ENCODE measurements at regions not wholly inside any gene's neighbourhood (a gene's known extent, or its start where the extent isn't known, plus 50 kb on each side); places are given as distances from the start of the nearest gene placed in this dataset.

DNA sequence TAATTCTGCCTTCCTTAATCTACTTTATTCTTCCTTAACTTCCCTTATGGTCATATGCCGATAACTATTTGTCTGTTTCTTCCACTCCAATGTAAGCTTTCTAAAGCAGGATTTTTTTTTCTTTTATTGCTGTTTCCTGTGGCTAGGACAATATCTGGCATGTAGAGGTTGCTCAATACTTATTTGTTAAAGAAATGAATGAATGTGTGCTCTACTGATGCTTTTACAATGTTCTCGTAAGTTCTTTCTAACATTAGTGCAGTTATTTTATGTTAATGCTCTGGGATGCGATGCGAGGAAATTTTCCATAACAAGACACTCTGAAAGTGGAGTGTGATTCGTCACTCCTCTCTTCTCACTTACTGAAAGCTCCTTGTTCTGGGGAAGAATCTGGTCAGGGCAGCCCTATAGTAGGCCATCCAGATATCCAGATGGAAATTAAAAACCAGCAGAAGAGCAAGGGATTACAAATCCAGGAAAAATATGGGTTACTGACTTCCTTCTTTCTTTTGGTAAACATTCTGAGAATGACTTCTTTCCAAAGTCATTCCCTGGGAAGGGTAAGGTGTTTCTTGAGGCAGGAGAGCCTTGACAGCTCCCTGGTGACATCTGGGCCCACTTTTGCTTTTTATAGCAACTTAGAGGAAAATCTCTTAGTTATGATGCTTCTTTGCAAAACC is 420.4 kb downstream of the PDCD6IP start:
- TF ChIP-seq CREM (IDR thresholded peaks at IDR 0.05; ENCODE audit: low read depth) (no peak), EZH2 (IDR thresholded peaks at IDR 0.05; ENCODE audit: borderline replicate concordance, control insufficient read depth, low read depth, low read length) (no peak)
- TF ChIP-seq, protein P1, sequence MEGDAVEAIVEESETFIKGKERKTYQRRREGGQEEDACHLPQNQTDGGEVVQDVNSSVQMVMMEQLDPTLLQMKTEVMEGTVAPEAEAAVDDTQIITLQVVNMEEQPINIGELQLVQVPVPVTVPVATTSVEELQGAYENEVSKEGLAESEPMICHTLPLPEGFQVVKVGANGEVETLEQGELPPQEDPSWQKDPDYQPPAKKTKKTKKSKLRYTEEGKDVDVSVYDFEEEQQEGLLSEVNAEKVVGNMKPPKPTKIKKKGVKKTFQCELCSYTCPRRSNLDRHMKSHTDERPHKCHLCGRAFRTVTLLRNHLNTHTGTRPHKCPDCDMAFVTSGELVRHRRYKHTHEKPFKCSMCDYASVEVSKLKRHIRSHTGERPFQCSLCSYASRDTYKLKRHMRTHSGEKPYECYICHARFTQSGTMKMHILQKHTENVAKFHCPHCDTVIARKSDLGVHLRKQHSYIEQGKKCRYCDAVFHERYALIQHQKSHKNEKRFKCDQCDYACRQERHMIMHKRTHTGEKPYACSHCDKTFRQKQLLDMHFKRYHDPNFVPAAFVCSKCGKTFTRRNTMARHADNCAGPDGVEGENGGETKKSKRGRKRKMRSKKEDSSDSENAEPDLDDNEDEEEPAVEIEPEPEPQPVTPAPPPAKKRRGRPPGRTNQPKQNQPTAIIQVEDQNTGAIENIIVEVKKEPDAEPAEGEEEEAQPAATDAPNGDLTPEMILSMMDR (IDR thresholded peaks at IDR 0.05 in 2 of 3, conservative IDR thresholded peaks at IDR 0.05 in 1 of 3; ENCODE audit: control insufficient read depth in 2 of 3, extremely low read depth in 1 of 3, insufficient read depth in 1 of 3, low read depth in 3 of 3, low read length in 3 of 3): no peak
